ENCODE measurements at regions not wholly inside any gene's neighbourhood (a gene's known extent, or its start where the extent isn't known, plus 50 kb on each side); places are given as distances from the start of the nearest gene placed in this dataset.

GRCh38 chr3:153089620-153090019 is 72.4 kb upstream of the RAP2B start:
- no peaks in the 10 kb centered on the region for H3K36me3 ChIP-seq (ENCODE audit: insufficient read depth, low read length)
- TF ChIP-seq REST (IDR thresholded peaks at IDR 0.05; ENCODE audit: borderline replicate concordance) (no peak), RAD21 (conservative IDR thresholded peaks at IDR 0.05) (no peak), EZH2 (IDR thresholded peaks at IDR 0.05; ENCODE audit: borderline replicate concordance, insufficient read depth, low read length, poor library complexity, severe bottlenecking) (no peak), SMC3 (conservative IDR thresholded peaks at IDR 0.05; ENCODE audit: poor library complexity) (no peak), EP300 (conservative IDR thresholded peaks at IDR 0.05; ENCODE audit: poor library complexity, severe bottlenecking) (no peak), MXI1 (conservative IDR thresholded peaks at IDR 0.05; ENCODE audit: poor library complexity, severe bottlenecking) (no peak), POLR2AphosphoS5 (IDR thresholded peaks at IDR 0.05) (no peak), CTCF (IDR thresholded peaks at IDR 0.05; ENCODE audit: poor library complexity, severe bottlenecking) (no peak), TAF1 (IDR thresholded peaks at IDR 0.05; ENCODE audit: low read depth) (no peak)
- H3K9me2 ChIP-seq (ENCODE audit: insufficient read depth, low read length): no peaks in the 10 kb centered on the region
- H3K79me2 ChIP-seq (replicated peaks; ENCODE audit: insufficient read depth, low read length): no peaks in the 10 kb centered on the region
- H3F3A ChIP-seq (ENCODE audit: insufficient read depth, low read length, poor library complexity, severe bottlenecking): no peaks in the 10 kb centered on the region
- no peaks in the 10 kb centered on the region for H3K9me3 ChIP-seq (ENCODE audit: low read length)
- H2AFZ ChIP-seq (ENCODE audit: low read depth, low read length): no peak overlapping the region
- H3K27me3 ChIP-seq (ENCODE audit: insufficient read depth, low read depth, low read length): no peaks in the 10 kb centered on the region
- H3K27ac ChIP-seq (ENCODE audit: low read length): no peak overlapping the region
- H3K4me2 ChIP-seq (ENCODE audit: low read length): no peak overlapping the region
- H4K20me1 ChIP-seq (ENCODE audit: insufficient read depth): no peaks in the 10 kb centered on the region
- H3K4me3 ChIP-seq (ENCODE audit: low read length): no peak overlapping the region
- H3K9ac ChIP-seq (ENCODE audit: low read length): no peak overlapping the region

- Histone ChIP-seq H3K9me2 (ENCODE audit: insufficient read depth, low read length) (no peaks in the 10 kb centered on the region), H4K20me1 (ENCODE audit: insufficient read depth) (no peaks in the 10 kb centered on the region), H3K4me3 (ENCODE audit: low read length) (no peak overlapping the region), H3K4me2 (ENCODE audit: low read length) (no peak overlapping the region), H3K9me3 (ENCODE audit: low read length) (no peaks in the 10 kb centered on the region), H3K27ac (ENCODE audit: low read length) (no peak overlapping the region), H2AFZ (ENCODE audit: low read depth, low read length) (no peak overlapping the region), H3K36me3 (ENCODE audit: insufficient read depth, low read length) (no peaks in the 10 kb centered on the region), H3F3A (ENCODE audit: insufficient read depth, low read length, poor library complexity, severe bottlenecking) (no peaks in the 10 kb centered on the region), H3K79me2 (replicated peaks; ENCODE audit: insufficient read depth, low read length) (no peaks in the 10 kb centered on the region), H3K9ac (ENCODE audit: low read length) (no peak overlapping the region), H3K27me3 (ENCODE audit: insufficient read depth, low read depth, low read length) (no peaks in the 10 kb centered on the region)
- TF ChIP-seq SMC3 (conservative IDR thresholded peaks at IDR 0.05; ENCODE audit: poor library complexity) (no peak), TAF1 (IDR thresholded peaks at IDR 0.05; ENCODE audit: low read depth) (no peak), REST (IDR thresholded peaks at IDR 0.05; ENCODE audit: borderline replicate concordance) (no peak), EP300 (conservative IDR thresholded peaks at IDR 0.05; ENCODE audit: poor library complexity, severe bottlenecking) (no peak), POLR2AphosphoS5 (IDR thresholded peaks at IDR 0.05) (no peak), CTCF (IDR thresholded peaks at IDR 0.05; ENCODE audit: poor library complexity, severe bottlenecking) (no peak), MXI1 (conservative IDR thresholded peaks at IDR 0.05; ENCODE audit: poor library complexity, severe bottlenecking) (no peak), RAD21 (conservative IDR thresholded peaks at IDR 0.05) (no peak), EZH2 (IDR thresholded peaks at IDR 0.05; ENCODE audit: borderline replicate concordance, insufficient read depth, low read length, poor library complexity, severe bottlenecking) (no peak)
Measured at GRCh38 chr3:153090973-153091372, 71.1 kb upstream of the RAP2B start.
